ENCODE measurements at regions not wholly inside any gene's neighbourhood (a gene's known extent, or its start where the extent isn't known, plus 50 kb on each side); places are given as distances from the start of the nearest gene placed in this dataset.

DNA sequence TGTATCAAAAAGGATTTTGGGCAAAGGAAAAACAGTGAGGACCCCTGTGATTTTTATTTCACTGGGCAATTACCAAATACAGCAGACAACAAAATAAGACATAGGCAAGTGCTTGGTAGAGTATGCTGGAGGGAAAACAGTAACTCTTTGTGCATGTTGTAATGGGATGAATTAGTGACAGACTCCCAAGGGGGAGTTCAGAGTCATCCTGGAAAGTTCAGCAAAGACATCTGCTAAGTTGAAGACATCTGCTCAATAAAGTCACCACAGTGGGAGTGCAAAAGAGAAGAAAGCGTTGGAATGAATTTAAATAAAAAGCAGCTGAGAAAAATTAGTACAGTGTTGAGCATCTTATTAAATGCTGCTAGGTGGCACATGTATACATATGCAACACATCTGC, 378.8 kb upstream of the ISX start:
- Mint-ChIP-seq H3K9me3 (peaks cover 2% of the 10 kb centered on the region), H3K27me3 (ENCODE audit: insufficient read depth, low read depth) (peaks cover 4% of the 10 kb centered on the region), H3K36me3 (no peaks in the 10 kb centered on the region), H3K27ac (no peak overlapping the region), H3K4me3 (no peak overlapping the region), H3K4me1 (no peaks in the 10 kb centered on the region)
- H3K9ac ChIP-seq = no peak overlapping the region
- H3K27me3 ChIP-seq = no peaks in the 10 kb centered on the region
- no peak for DNase-seq (ENCODE audit: low spot score)
- H3K9me3 ChIP-seq (ENCODE audit: low read depth) = no peaks in the 10 kb centered on the region
- H3K79me2 ChIP-seq (ENCODE audit: low read depth) = no peaks in the 10 kb centered on the region
- no peaks in the 10 kb centered on the region for H3K4me1 ChIP-seq
- H2AFZ ChIP-seq (replicated peaks) = no peak overlapping the region
- H3K4me3 ChIP-seq = no peak overlapping the region
- no peak for TF ChIP-seq EZH2phosphoT487 (IDR thresholded peaks at IDR 0.05)
- TF ChIP-seq EZH2 (IDR thresholded peaks at IDR 0.05) = no peak
- no peak for TF ChIP-seq CTCF (IDR thresholded peaks at IDR 0.05)
- H3F3A ChIP-seq (ENCODE audit: low read depth) = no peaks in the 10 kb centered on the region
- no peaks in the 10 kb centered on the region for H4K20me1 ChIP-seq (ENCODE audit: low read depth)
- H3K4me2 ChIP-seq = no peak overlapping the region
- no peak overlapping the region for H3K27ac ChIP-seq
- H3K36me3 ChIP-seq = no peaks in the 10 kb centered on the region

GRCh38 chr22:34688825-34689224, 377.1 kb upstream of the ISX start:
- no peaks in the 10 kb centered on the region for H3K4me1 Mint-ChIP-seq
- peak; percentile 20 for DNase-seq (ENCODE audit: low spot score)
- H3K4me1 ChIP-seq = no peaks in the 10 kb centered on the region
- no peak overlapping the region for H3K27ac ChIP-seq
- no peaks in the 10 kb centered on the region for H3K36me3 Mint-ChIP-seq
- H3K27ac Mint-ChIP-seq = no peak overlapping the region
- H3K9me3 ChIP-seq (ENCODE audit: low read depth) = no peaks in the 10 kb centered on the region
- H3K4me3 Mint-ChIP-seq = no peak overlapping the region
- no peak overlapping the region for H2AFZ ChIP-seq (replicated peaks)
- no peaks in the 10 kb centered on the region for H3K36me3 ChIP-seq
- no peaks in the 10 kb centered on the region for H3K27me3 ChIP-seq
- no peak overlapping the region for H3K9ac ChIP-seq
- no peaks in the 10 kb centered on the region for H3F3A ChIP-seq (ENCODE audit: low read depth)
- H3K9me3 Mint-ChIP-seq = peaks cover 2% of the 10 kb centered on the region
- no peak overlapping the region for H3K4me2 ChIP-seq
- no peaks in the 10 kb centered on the region for H4K20me1 ChIP-seq (ENCODE audit: low read depth)
- TF ChIP-seq CTCF (IDR thresholded peaks at IDR 0.05) = peak; percentile 17
- TF ChIP-seq EZH2 (IDR thresholded peaks at IDR 0.05) = no peak
- TF ChIP-seq EZH2phosphoT487 (IDR thresholded peaks at IDR 0.05) = no peak
- peaks cover 4% of the 10 kb centered on the region for H3K27me3 Mint-ChIP-seq (ENCODE audit: insufficient read depth, low read depth)
- no peak overlapping the region for H3K4me3 ChIP-seq
- H3K79me2 ChIP-seq (ENCODE audit: low read depth) = no peaks in the 10 kb centered on the region

DNA sequence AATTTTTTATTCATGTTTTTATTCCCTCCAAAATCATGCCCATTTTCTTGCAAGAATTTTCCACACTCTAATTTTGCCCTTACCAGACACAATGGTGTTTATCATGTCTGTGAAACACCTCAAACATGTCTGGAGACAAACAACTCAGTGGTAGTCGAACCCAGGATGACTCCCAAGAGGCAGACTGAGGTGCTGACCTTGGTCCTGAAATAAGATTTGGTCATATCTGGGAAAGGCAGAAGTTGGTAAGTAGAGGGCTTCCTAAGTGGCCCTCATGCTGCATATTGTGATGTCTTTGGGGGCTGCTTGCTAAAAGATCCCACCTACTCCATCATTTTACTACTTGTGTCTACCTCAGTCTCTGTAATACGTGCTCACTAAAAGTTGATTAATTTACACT, 369.4 kb upstream of the ISX start:
- H3K79me2 ChIP-seq (ENCODE audit: low read depth) = no peaks in the 10 kb centered on the region
- H3K4me3 ChIP-seq = no peak overlapping the region
- Mint-ChIP-seq H3K36me3 (no peaks in the 10 kb centered on the region), H3K27me3 (ENCODE audit: insufficient read depth, low read depth) (peaks cover 12% of the 10 kb centered on the region), H3K4me1 (no peaks in the 10 kb centered on the region), H3K4me3 (no peak overlapping the region), H3K27ac (no peak overlapping the region), H3K9me3 (no peaks in the 10 kb centered on the region)
- H2AFZ ChIP-seq (replicated peaks) = no peak overlapping the region
- no peak overlapping the region for H3K27ac ChIP-seq
- no peak for TF ChIP-seq EZH2phosphoT487 (IDR thresholded peaks at IDR 0.05)
- no peak for TF ChIP-seq CTCF (IDR thresholded peaks at IDR 0.05)
- no peak for TF ChIP-seq EZH2 (IDR thresholded peaks at IDR 0.05)
- H3K27me3 ChIP-seq = no peaks in the 10 kb centered on the region
- no peaks in the 10 kb centered on the region for H3F3A ChIP-seq (ENCODE audit: low read depth)
- no peaks in the 10 kb centered on the region for H3K9me3 ChIP-seq (ENCODE audit: low read depth)
- no peaks in the 10 kb centered on the region for H3K4me1 ChIP-seq
- no peak overlapping the region for H3K9ac ChIP-seq
- DNase-seq (ENCODE audit: low spot score) = peak; percentile 70
- H3K4me2 ChIP-seq = no peak overlapping the region
- H4K20me1 ChIP-seq (ENCODE audit: low read depth) = no peaks in the 10 kb centered on the region
- no peaks in the 10 kb centered on the region for H3K36me3 ChIP-seq

DNA sequence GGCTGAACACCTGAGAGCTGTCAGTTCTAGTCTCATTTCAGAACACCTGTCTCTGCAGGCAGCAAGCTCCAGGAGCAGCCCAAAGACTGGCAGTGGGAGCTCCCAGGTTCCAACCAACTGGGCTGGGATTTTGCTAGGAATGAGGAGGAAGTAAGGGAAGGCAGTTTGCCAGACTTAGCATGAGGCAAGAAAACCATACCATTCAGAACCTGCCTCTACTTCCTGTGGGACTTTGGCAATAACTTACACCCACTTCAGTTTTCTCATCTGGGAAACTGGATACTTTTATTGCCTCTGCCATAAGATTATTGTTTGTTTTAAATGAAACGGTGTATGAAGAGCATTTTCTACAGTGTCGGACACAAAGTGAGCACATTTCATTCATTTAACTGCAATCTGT, 363.7 kb upstream of the ISX start:
- no peaks in the 10 kb centered on the region for H3F3A ChIP-seq (ENCODE audit: low read depth)
- no peak overlapping the region for H3K4me2 ChIP-seq
- Mint-ChIP-seq H3K27ac (no peak overlapping the region), H3K4me3 (no peak overlapping the region), H3K9me3 (no peaks in the 10 kb centered on the region), H3K36me3 (no peaks in the 10 kb centered on the region), H3K4me1 (no peaks in the 10 kb centered on the region), H3K27me3 (ENCODE audit: insufficient read depth, low read depth) (peaks cover 7% of the 10 kb centered on the region)
- H3K9ac ChIP-seq = no peak overlapping the region
- H3K27me3 ChIP-seq = no peaks in the 10 kb centered on the region
- H4K20me1 ChIP-seq (ENCODE audit: low read depth) = no peaks in the 10 kb centered on the region
- H3K36me3 ChIP-seq = no peaks in the 10 kb centered on the region
- H2AFZ ChIP-seq (replicated peaks) = no peak overlapping the region
- H3K9me3 ChIP-seq (ENCODE audit: low read depth) = no peaks in the 10 kb centered on the region
- H3K4me1 ChIP-seq = no peaks in the 10 kb centered on the region
- H3K79me2 ChIP-seq (ENCODE audit: low read depth) = no peaks in the 10 kb centered on the region
- no peak for TF ChIP-seq EZH2phosphoT487 (IDR thresholded peaks at IDR 0.05)
- no peak for TF ChIP-seq CTCF (IDR thresholded peaks at IDR 0.05)
- no peak for TF ChIP-seq EZH2 (IDR thresholded peaks at IDR 0.05)
- no peak overlapping the region for H3K4me3 ChIP-seq
- H3K27ac ChIP-seq = no peak overlapping the region
- no peak for DNase-seq (ENCODE audit: low spot score)
